PC-9 (cell line): ENCODE measurements at regions not wholly inside any gene's neighbourhood (a gene's known extent, or its start where the extent isn't known, plus 50 kb on each side); places are given as distances from the start of the nearest gene placed in this dataset.

Source experiments
- EZH2 ChIP-seq: fragments of 200-600 bp; sonication (generic); IDR thresholded peaks from 2 replicates; pipeline ENCODE4 v1.8.0; 2017; ENCODE audit warnings: antibody characterized with exemption, low read depth
- TF ChIP-seq, protein P1 (sequence below): fragments of 200-600 bp; sonication (generic); conservative IDR thresholded peaks from 2 replicates; pipeline ENCODE4 v1.6.1; 2017; ENCODE audit warnings: mixed run types, antibody characterized with exemption, mild to moderate bottlenecking, moderate library complexity

DNA sequence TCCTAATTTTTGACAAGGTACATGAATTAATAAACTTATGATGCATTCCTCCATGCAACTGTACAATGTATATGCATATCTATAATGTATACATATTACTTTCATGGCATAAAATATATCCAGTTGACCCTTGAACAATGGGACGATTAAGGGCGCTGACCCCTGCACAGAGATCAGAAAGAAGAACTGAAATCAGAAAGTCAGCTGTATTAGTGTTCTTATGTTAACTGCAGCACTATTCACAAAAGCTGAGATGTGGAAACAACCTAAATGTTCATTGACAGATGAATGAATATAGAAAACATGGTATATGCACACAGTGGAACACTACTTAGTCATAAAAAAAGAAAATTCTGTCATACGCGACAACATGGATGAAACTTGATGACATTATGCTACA lies 457.1 kb downstream of the GBA3 start:
- TF ChIP-seq, protein P1, sequence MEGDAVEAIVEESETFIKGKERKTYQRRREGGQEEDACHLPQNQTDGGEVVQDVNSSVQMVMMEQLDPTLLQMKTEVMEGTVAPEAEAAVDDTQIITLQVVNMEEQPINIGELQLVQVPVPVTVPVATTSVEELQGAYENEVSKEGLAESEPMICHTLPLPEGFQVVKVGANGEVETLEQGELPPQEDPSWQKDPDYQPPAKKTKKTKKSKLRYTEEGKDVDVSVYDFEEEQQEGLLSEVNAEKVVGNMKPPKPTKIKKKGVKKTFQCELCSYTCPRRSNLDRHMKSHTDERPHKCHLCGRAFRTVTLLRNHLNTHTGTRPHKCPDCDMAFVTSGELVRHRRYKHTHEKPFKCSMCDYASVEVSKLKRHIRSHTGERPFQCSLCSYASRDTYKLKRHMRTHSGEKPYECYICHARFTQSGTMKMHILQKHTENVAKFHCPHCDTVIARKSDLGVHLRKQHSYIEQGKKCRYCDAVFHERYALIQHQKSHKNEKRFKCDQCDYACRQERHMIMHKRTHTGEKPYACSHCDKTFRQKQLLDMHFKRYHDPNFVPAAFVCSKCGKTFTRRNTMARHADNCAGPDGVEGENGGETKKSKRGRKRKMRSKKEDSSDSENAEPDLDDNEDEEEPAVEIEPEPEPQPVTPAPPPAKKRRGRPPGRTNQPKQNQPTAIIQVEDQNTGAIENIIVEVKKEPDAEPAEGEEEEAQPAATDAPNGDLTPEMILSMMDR = no peak
- TF ChIP-seq EZH2 = no peak
